Adrenal gland (tissue), 5 donors: ENCODE measurements at regions not wholly inside any gene's neighbourhood (a gene's known extent, or its start where the extent isn't known, plus 50 kb on each side); places are given as distances from the start of the nearest gene placed in this dataset.

Experiments
- CTCF ChIP-seq, 6 experiments: fragments of 450-650 bp in 4 of 6; fragments of 200-600 bp in 2 of 6; sonication (generic) in 1 of 6; IDR thresholded peaks; 1 replicate in 5 of 6; 2 replicates in 1 of 6; pipeline versions ENCODE4 v1.5.1 to v1.8.0; 2016 to 2021; ENCODE audit warnings: antibody characterized with exemption in 6 of 6, mild to moderate bottlenecking in 2 of 6, moderate library complexity in 1 of 6
- POLR2A ChIP-seq, 2 donors: fragments of 450-650 bp; IDR thresholded peaks; one replicate each; pipeline ENCODE4 v1.6.1; 2017; ENCODE audit warnings: antibody characterized with exemption in 2 of 2, mild to moderate bottlenecking in 2 of 2, moderate library complexity in 1 of 2
- donor health status: DM: no; HTN: no; CAD: no.

- TF ChIP-seq CTCF (IDR thresholded peaks at IDR 0.05): no peak
- TF ChIP-seq POLR2A (IDR thresholded peaks at IDR 0.05): no peak
These were observed 143.1 kb upstream of the FRMPD4 start for GRCh38 chrX:11995146-11995545.
